HEK293T (cell line): ENCODE measurements at regions not wholly inside any gene's neighbourhood (a gene's known extent, or its start where the extent isn't known, plus 50 kb on each side); places are given as distances from the start of the nearest gene placed in this dataset.

Experiments used
- ARNT ChIP-seq: fragments of 450-650 bp; IDR thresholded peaks from 2 replicates; pipeline ENCODE4 v1.6.1; 2017; ENCODE audit warnings: mild to moderate bottlenecking
- BHLHE40 ChIP-seq: fragments of 450-650 bp; IDR thresholded peaks from 2 replicates; pipeline ENCODE4 v1.6.1; 2016; ENCODE audit warnings: mild to moderate bottlenecking, moderate library complexity, borderline replicate concordance
- CTBP1 ChIP-seq: fragments of 450-650 bp; IDR thresholded peaks from 2 replicates; pipeline ENCODE4 v1.6.1; 2016; ENCODE audit warnings: borderline replicate concordance
- ELF4 ChIP-seq: fragments of 450-650 bp; IDR thresholded peaks from 2 replicates; pipeline ENCODE4 v1.6.1; 2017; ENCODE audit warnings: antibody characterized with exemption
- FOXA1 ChIP-seq: fragments of 450-650 bp; IDR thresholded peaks from 2 replicates; pipeline ENCODE4 v1.6.1; 2016; ENCODE audit warnings: mild to moderate bottlenecking
- FOXK2 ChIP-seq: fragments of 450-650 bp; IDR thresholded peaks from 2 replicates; pipeline ENCODE4 v1.6.1; 2016; ENCODE audit warnings: mild to moderate bottlenecking
- FOXM1 ChIP-seq: fragments of 450-650 bp; IDR thresholded peaks from 2 replicates; pipeline ENCODE4 v1.6.1; 2017; ENCODE audit warnings: mild to moderate bottlenecking, borderline replicate concordance
- L3MBTL2 ChIP-seq: fragments of 450-650 bp; conservative IDR thresholded peaks from 2 replicates; pipeline ENCODE4 v1.6.1; 2016; ENCODE audit warnings: mild to moderate bottlenecking
- NFRKB ChIP-seq: fragments of 450-650 bp; IDR thresholded peaks from 2 replicates; pipeline ENCODE4 v1.6.1; 2016; ENCODE audit warnings: mild to moderate bottlenecking, moderate library complexity
- PKNOX1 ChIP-seq: fragments of 450-650 bp; IDR thresholded peaks from 2 replicates; pipeline ENCODE4 v1.6.1; 2016
- SP1 ChIP-seq: fragments of 450-650 bp; IDR thresholded peaks from 2 replicates; pipeline ENCODE4 v1.6.1; 2017
- SUZ12 ChIP-seq: fragments of 450-650 bp; IDR thresholded peaks from 2 replicates; pipeline ENCODE4 v1.6.1; 2016; ENCODE audit warnings: mild to moderate bottlenecking
- TARDBP ChIP-seq: fragments of 450-650 bp; IDR thresholded peaks from 2 replicates; pipeline ENCODE4 v1.6.1; 2016

- no peak for TF ChIP-seq FOXA1
- TF ChIP-seq SP1: no peak
- TF ChIP-seq ARNT: no peak
- TF ChIP-seq FOXK2: no peak
- no peak for TF ChIP-seq L3MBTL2
- TF ChIP-seq ELF4: no peak
- no peak for TF ChIP-seq CTBP1
- TF ChIP-seq BHLHE40: no peak
- TF ChIP-seq SUZ12: no peak
- no peak for TF ChIP-seq PKNOX1
- no peak for TF ChIP-seq TARDBP
- no peak for TF ChIP-seq NFRKB
- TF ChIP-seq FOXM1: no peak
These were observed 194.0 kb upstream of the SAMSN1 start for GRCh38 chr21:14740116-14740515.
